Activated T-cell treated with anti-CD3 and anti-CD28 coated beads for 24 hours (primary cell): ENCODE measurements at regions not wholly inside any gene's neighbourhood (a gene's known extent, or its start where the extent isn't known, plus 50 kb on each side); places are given as distances from the start of the nearest gene placed in this dataset.

Experiments
- DNase-seq: peaks from one replicate; pipeline ENCODE4 v3.0.0-alpha.2; 2020; ENCODE audit warnings: low read depth

DNA sequence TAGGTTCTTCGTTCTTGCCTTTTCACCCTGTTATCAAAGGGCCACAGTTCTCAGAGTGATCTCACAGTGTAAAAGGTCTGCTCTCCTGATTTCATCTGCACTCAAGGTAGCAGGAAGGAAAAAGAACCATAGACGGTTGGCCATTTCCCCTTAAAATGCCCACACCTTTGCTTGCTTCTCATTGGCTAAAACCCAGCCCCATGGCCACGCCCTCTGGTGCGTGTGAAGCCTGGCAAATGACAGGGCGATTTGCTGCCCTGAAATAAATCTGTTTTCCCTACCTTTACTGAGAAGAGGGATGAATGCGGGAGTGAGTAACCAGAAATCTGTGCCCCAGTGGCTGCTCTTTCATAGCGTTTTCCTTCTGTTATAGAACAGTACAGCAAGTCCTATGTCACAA is 269.3 kb downstream of the POU4F1 start:
- DNase-seq = no peak

DNA sequence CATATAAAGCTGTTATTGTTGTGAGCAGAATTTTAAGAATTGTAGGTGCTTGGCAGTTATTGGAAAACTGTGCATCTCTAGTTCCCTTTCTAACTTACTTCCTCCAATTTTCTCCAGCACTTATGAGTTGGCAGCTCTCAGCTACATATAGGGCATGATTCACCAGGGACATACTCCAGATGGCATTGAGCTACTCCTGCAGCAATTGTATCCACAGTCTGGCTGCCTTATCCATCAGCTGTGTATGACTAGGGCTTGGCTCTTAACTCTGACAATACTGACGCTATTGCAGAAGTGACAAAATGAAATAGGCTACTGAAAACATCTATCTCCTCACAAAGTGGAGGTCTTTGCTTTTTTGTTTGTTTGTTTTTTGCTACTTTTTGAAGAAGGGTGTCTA is 276.7 kb downstream of the POU4F1 start:
- no peak for DNase-seq

GRCh38 chr13:78325585-78325984 is 277.8 kb downstream of the POU4F1 start:
- no peak for DNase-seq

- DNase-seq = no peak
Measured at GRCh38 chr13:78323848-78324247, 279.5 kb downstream of the POU4F1 start.

DNA sequence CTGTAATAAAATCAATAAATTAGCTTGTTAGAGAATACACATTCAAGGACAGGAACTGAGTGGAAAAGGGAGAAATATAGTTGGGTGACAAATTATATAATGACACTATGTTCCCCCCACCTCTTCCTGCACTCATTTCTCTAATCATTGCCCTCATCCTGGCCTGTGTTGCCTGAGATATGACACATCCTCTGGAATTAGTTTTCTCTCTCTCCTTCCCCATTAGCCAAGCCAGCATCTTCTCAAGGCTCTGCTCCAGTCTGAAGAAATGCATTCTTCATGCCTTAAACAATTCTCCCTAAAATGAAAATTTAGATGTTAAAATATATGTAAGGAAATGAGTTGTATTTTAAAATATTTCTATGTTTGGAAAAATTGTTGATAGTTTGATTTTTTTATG is 280.3 kb downstream of the POU4F1 start:
- no peak for DNase-seq

DNA sequence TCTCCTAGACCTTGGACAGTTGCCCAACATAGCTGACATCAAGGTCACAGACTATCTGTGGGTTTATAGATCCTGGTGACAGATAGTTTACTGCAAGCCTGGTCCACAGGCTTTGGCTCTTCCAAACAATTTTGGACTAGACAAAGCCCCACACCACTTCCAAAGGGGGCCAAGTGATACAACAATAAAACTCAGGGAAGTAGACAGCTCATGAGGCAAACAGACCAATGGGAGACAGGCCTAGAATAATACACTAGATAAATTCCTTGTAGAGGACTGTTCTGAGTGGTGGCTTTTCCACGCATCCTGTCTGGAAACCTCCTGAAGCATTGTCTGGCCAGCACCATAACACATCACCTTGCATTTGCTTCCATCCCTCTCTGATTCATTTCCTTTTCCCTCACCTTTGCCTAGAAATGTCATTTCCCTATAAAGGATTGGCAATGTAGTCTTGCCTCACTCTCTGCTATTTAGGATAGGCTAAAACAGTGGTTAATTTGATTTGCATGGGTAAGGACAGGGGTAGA is 284.2 kb downstream of the POU4F1 start:
- DNase-seq = no peak

- no peak for DNase-seq
Measured at GRCh38 chr13:78317030-78317429, 286.3 kb downstream of the POU4F1 start.

GRCh38 chr13:78309497-78310180 is 293.7 kb downstream of the POU4F1 start:
- no peak for DNase-seq

DNA sequence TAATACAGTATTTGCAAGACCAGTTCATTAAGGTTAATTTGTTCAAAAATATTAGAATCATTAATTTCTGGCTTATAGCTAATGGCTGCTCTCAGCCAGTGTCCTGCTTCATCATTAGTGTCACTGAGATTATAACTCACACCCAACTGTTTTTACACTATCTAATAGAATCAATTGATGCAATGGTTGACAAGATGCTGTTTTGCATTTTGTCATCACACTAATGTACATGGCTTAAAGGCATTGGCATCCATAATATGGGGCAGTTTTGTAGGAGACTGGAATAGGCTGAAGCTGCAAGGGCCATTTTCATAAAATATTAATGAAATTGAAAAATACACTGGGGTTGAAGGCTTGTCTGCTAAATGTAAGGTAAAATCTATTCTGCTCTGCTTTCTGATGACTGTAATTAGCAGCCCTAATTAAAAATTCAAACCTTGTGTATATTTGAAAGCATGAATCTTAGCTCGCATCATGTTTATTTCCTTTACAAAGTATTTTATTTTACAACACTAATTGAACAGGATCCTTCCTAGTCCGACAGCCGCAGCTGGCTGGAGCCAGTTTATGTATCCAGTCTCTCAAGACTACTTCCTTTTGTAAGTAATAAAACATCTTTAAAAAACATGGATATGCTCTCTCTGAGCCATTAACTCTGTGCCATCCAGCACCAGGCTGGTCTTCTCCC is 296.7 kb downstream of the POU4F1 start:
- DNase-seq = no peak

- DNase-seq = no peak
Measured at GRCh38 chr13:78305171-78305570, 298.2 kb downstream of the POU4F1 start.

DNA sequence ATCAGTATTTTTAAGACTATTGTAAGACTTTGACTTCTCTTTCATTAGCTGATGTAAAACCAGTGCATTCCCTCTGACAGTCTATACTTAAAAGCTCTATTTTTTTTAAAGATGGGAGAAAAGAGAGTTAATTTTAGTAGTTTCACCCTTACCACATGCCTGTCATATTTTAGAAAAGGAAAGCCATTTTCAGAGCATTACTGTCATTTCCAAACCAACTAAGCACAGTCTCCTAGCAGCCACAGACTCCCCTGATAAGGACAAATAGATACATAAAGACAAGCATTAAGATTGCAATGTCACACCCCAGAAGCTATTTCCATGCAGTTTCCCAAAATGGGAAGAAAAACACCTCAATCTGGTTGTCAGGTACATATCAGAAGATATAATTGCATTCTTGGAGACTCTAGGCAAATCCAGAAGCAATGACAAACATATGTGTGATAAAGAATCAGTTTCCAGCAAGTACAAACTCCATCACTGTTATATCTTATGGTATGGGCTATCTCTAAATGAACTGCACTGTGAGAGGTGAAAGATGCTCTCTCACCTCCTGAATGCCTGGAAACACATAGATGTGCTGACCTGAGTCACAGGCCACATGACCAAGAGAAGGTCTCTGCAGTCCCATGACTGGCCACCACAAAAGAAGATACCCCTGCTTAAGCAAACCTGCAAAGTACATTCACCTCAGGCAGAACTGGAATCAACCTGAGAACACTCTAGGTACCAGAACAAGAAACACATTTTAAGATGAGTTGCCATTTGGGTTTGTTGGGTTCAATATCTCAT is 303.3 kb downstream of the POU4F1 start:
- DNase-seq = no peak

DNA sequence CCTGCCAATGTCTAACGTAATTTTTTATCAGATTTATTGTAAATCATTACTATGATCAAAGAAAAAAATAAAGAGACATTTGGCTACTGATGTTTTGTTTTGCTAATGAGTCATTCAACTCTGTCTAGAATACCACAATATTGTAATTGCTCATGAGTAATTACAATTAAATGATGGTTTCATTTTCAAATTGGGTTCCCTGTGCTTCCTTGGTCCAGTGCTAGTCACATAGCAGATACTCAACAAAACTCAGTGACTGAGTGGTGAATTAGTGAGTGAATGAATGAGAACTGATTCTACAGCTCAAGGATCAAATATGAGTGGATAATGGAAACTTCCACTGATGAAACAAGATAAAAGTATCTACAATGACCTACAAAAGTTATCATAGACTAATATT is 304.7 kb downstream of the POU4F1 start:
- DNase-seq = no peak

GRCh38 chr13:78286748-78287147 is 316.6 kb downstream of the POU4F1 start:
- no peak for DNase-seq

- no peak for DNase-seq
Measured at GRCh38 chr13:78265098-78265497, 338.3 kb downstream of the POU4F1 start.

GRCh38 chr13:78258304-78258703 is 339.7 kb upstream of the EDNRB start:
- DNase-seq = no peak

- DNase-seq = no peak
Measured at GRCh38 chr13:78256484-78256883, 337.9 kb upstream of the EDNRB start.

DNA sequence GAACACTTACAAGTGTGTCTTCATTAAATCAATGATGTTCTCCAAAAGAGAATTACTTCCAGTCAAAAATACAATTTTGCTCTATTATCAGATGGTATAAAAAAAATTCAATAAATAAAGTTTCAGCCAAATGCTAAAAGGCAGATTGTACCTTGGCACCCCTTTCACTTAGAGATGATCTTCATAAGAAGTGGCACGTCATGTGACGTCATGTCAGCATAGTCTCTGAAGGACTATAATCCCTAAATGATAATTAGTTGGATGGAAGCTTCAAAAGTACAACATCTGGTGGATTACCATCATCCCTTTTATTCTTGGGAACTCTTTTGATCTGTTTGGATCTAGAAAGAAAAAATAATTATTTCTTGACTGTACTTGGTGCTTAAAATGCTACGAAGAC is 335.5 kb upstream of the EDNRB start:
- no peak for DNase-seq

DNA sequence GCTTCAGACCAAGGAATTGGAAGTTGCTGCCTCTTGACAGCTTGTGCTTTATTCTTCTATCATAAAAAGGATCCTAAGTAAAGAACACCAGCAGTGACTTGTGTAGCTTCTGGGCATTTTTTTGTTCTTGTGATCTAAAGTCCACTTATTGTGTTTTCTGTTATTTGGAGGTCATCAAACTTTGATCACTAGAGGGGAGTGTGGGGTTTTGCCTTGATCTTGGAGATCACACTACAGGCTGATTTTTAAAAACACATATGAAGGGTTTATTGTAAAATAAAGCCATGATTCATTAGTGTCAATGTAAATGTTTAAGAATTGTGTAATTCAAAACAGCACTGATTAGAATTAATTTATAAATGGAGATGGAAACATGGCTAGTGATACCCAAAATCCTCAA is 328.7 kb upstream of the EDNRB start:
- DNase-seq = no peak

GRCh38 chr13:78241278-78241919 is 322.8 kb upstream of the EDNRB start:
- no peak for DNase-seq

- DNase-seq = no peak
Measured at GRCh38 chr13:78239714-78240113, 321.1 kb upstream of the EDNRB start.

- no peak for DNase-seq
Measured at GRCh38 chr13:78238911-78239310, 320.3 kb upstream of the EDNRB start.

DNA sequence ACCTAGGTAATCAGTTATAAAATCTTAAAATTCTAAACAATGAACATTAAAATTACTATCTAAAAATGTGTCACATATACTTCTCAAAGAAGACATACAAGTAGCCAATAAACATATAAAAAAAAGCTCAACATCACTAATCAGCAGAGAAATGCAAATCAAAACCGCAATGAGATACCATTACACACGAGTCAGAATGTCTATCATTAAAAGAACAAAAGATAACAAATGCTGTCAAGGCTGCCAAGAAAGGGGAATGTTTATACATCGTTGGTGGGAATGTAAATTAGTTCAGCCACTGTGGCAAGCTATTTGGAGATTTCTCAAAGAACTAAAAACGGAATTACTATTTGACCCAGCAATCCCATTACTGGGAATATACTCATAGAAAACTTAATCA is 310.3 kb upstream of the EDNRB start:
- DNase-seq = no peak
